H9 (cell line): ENCODE measurements at regions not wholly inside any gene's neighbourhood (a gene's known extent, or its start where the extent isn't known, plus 50 kb on each side); places are given as distances from the start of the nearest gene placed in this dataset.

Source experiments
- DNase-seq: peaks from one replicate; pipeline ENCODE4 v3.0.0-alpha.2; 2017
- H2AFZ ChIP-seq: one replicate; pipeline ENCODE4 v1.6.1; 2013; ENCODE audit warnings: mild to moderate bottlenecking, low read length, control low read depth, moderate library complexity
- H2AK5ac ChIP-seq: 2 replicates; pipeline ENCODE4 v1.6.1; 2013; ENCODE audit warnings: low read length, control low read depth, mixed read lengths; ENCODE audit not compliant: insufficient read length
- H2BK120ac ChIP-seq: one replicate; pipeline ENCODE4 v1.6.1; 2013; ENCODE audit warnings: low read depth, mild to moderate bottlenecking, low read length, control low read depth, inconsistent platforms; ENCODE audit not compliant: poor library complexity, severe bottlenecking
- H2BK12ac ChIP-seq: 2 replicates; pipeline ENCODE4 v1.6.1; 2013; ENCODE audit warnings: low read length, control low read depth, mixed read lengths, low read depth; ENCODE audit not compliant: insufficient read length
- H2BK15ac ChIP-seq: 2 replicates; pipeline ENCODE4 v1.6.1; 2013; ENCODE audit warnings: low read depth, low read length, control low read depth
- H2BK20ac ChIP-seq: one replicate; pipeline ENCODE4 v1.6.1; 2013; ENCODE audit warnings: low read depth, mild to moderate bottlenecking, low read length, control low read depth, inconsistent platforms; ENCODE audit not compliant: poor library complexity, severe bottlenecking
- H2BK5ac ChIP-seq: 2 replicates; pipeline ENCODE4 v1.6.1; 2013; ENCODE audit warnings: low read length, control low read depth, mixed read lengths; ENCODE audit not compliant: insufficient read length
- H3K14ac ChIP-seq: 2 replicates; pipeline ENCODE4 v1.6.1; 2013; ENCODE audit warnings: low read length, control low read depth; ENCODE audit not compliant: insufficient read depth
- H3K18ac ChIP-seq: 2 replicates; pipeline ENCODE4 v1.6.1; 2013; ENCODE audit warnings: low read depth, mild to moderate bottlenecking, mixed read lengths, low read length, control low read depth; ENCODE audit not compliant: insufficient read length
- H3K23ac ChIP-seq: 2 replicates; pipeline ENCODE4 v1.6.1; 2013; ENCODE audit warnings: low read length, control low read depth, mixed read lengths, low read depth; ENCODE audit not compliant: insufficient read length
- H3K23me2 ChIP-seq: 2 replicates; pipeline ENCODE4 v1.6.1; 2013; ENCODE audit warnings: low read depth, mild to moderate bottlenecking, mixed read lengths, low read length, control low read depth; ENCODE audit not compliant: insufficient read length, poor library complexity, severe bottlenecking
- H3K27ac ChIP-seq: 2 replicates; pipeline ENCODE4 v1.5.1; 2013; ENCODE audit warnings: low read length, control low read depth, mixed read lengths, low read depth; ENCODE audit not compliant: insufficient read length
- H3K27me3 ChIP-seq: 2 replicates; pipeline ENCODE4 v1.6.1; 2013; ENCODE audit warnings: low read length, control low read depth, inconsistent platforms; ENCODE audit not compliant: insufficient read depth
- H3K4ac ChIP-seq: 2 replicates; pipeline ENCODE4 v1.6.1; 2013; ENCODE audit warnings: low read depth, mild to moderate bottlenecking, control low read depth, inconsistent platforms, low read length, moderate library complexity
- H3K4me1 ChIP-seq: 2 replicates; pipeline ENCODE4 v1.6.1; 2013; ENCODE audit warnings: low read length, control low read depth, inconsistent platforms; ENCODE audit not compliant: insufficient read depth
- H3K4me2 ChIP-seq: 2 replicates; pipeline ENCODE4 v1.6.1; 2013; ENCODE audit warnings: low read length, control low read depth, mixed read lengths; ENCODE audit not compliant: insufficient read length, insufficient read depth
- H3K56ac ChIP-seq: 2 replicates; pipeline ENCODE4 v1.6.1; 2013; ENCODE audit warnings: low read depth, mild to moderate bottlenecking, mixed read lengths, low read length, control low read depth; ENCODE audit not compliant: insufficient read length
- H3K79me1 ChIP-seq: 2 replicates; pipeline ENCODE4 v1.6.1; 2013; ENCODE audit warnings: low read depth, mild to moderate bottlenecking, moderate library complexity, low read length, control low read depth, inconsistent platforms; ENCODE audit not compliant: insufficient read depth, poor library complexity, severe bottlenecking
- H3K79me2 ChIP-seq: 2 replicates; pipeline ENCODE4 v1.6.1; 2013; ENCODE audit warnings: low read length, control low read depth, inconsistent platforms; ENCODE audit not compliant: insufficient read depth
- H3K9ac ChIP-seq: 2 replicates; pipeline ENCODE4 v1.6.1; 2013; ENCODE audit warnings: low read length, control low read depth, mixed read lengths; ENCODE audit not compliant: insufficient read length; ENCODE audit errors: extremely low read depth
- H3K9me3 ChIP-seq: one replicate; pipeline ENCODE4 v1.6.1; 2013; ENCODE audit warnings: low read depth, low read length, inconsistent platforms; ENCODE audit not compliant: control insufficient read depth
- H3T11ph ChIP-seq: one replicate; pipeline ENCODE4 v1.6.1; 2013; ENCODE audit warnings: mild to moderate bottlenecking, low read length, control low read depth, inconsistent platforms
- H4K20me1 ChIP-seq: one replicate; pipeline ENCODE4 v1.6.1; 2013; ENCODE audit not compliant: control insufficient read depth, insufficient read length, insufficient read depth
- H4K5ac ChIP-seq: 2 replicates; pipeline ENCODE4 v1.6.1; 2013; ENCODE audit warnings: low read depth, mild to moderate bottlenecking, mixed read lengths, low read length, control low read depth; ENCODE audit not compliant: insufficient read length
- H4K8ac ChIP-seq: replicated peaks from 2 replicates; pipeline ENCODE4 v1.6.1; 2013; ENCODE audit warnings: low read length, control low read depth, mixed read lengths, low read depth; ENCODE audit not compliant: insufficient read length
- H4K91ac ChIP-seq: 2 replicates; pipeline ENCODE4 v1.6.1; 2013; ENCODE audit warnings: low read depth, mild to moderate bottlenecking, moderate library complexity, mixed read lengths, low read length, control low read depth; ENCODE audit not compliant: insufficient read length
- H3K27ac Mint-ChIP-seq, 3 experiments: 2 replicates in 2 of 3; 3 replicates in 1 of 3; pipeline ENCODE4 v1.8.0; 2020 to 2021; ENCODE audit warnings: mixed read lengths in 3 of 3, mild to moderate bottlenecking in 1 of 3, moderate library complexity in 1 of 3
- H3K27me3 Mint-ChIP-seq: 2 replicates; pipeline ENCODE4 v1.8.0; 2021; ENCODE audit warnings: low read depth, mild to moderate bottlenecking, moderate library complexity, mixed read lengths
- H3K36me3 Mint-ChIP-seq, 3 experiments: 2 replicates in 2 of 3; 3 replicates in 1 of 3; pipeline ENCODE4 v1.8.0; 2020 to 2021; ENCODE audit warnings: low read depth in 3 of 3, mixed read lengths in 3 of 3; ENCODE audit not compliant: insufficient read depth in 1 of 3
- H3K4me1 Mint-ChIP-seq, 2 experiments: 2 replicates each; pipeline ENCODE4 v1.8.0; 2020; ENCODE audit warnings: mixed read lengths in 2 of 2
- H3K4me3 Mint-ChIP-seq, 2 experiments: 2 replicates in 1 of 2; 3 replicates in 1 of 2; pipeline ENCODE4 v1.8.0; 2020 to 2021; ENCODE audit warnings: mild to moderate bottlenecking in 2 of 2, mixed read lengths in 2 of 2, moderate library complexity in 1 of 2
- H3K9me3 Mint-ChIP-seq, 2 experiments: 2 replicates in 1 of 2; 3 replicates in 1 of 2; pipeline ENCODE4 v1.8.0; 2020; ENCODE audit warnings: mild to moderate bottlenecking in 2 of 2, mixed read lengths in 2 of 2, moderate library complexity in 1 of 2
- WGBS: extraction: QIAGEN DNeasy Blood & Tissue Kit; methylation state at CpG from one replicate; pipeline ENCODE4 v1.1.7; 2013; ENCODE audit warnings: missing lambda C conversion rate, low lambda C conversion rate, mixed read lengths; ENCODE audit not compliant: insufficient read length; ENCODE audit errors: extremely low coverage; 5-methylcytosine and 5-hydroxymethylcytosine counted together
- TF ChIP-seq, protein P1 (sequence below): fragments of 200-600 bp; sonication (generic); conservative IDR thresholded peaks from 3 replicates; pipeline ENCODE4 v1.8.0; 2021; ENCODE audit warnings: antibody characterized with exemption, mild to moderate bottlenecking

DNA sequence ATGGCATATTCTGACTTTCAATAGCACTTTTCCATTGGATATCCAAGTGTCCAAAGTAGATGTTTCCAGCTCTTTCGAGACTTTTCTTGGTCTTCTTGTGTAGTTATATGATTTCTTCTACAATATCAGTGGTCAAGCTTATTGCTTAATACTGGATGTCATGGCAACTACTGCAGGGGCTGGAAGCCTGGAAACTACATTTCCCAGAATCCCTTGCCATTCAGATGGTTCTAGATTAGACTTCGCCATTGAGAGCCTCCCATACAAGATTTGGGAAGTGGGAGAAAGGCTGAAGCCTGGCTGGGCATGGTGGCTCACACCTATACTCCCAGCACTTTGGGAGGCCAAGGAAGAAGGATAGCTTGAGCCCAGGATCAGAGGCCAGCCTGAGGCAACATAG is 153.6 kb downstream of the C16orf95 start:
- H3K4me2 ChIP-seq, result no peak overlapping the region
- no peak overlapping the region for H2BK5ac ChIP-seq
- H3K23ac ChIP-seq, result no peak overlapping the region
- H3K27ac Mint-ChIP-seq, result no peak overlapping the region
- no CpG with 5 or more reads among the region's 2 CpGs for WGBS
- peaks cover 6% of the 10 kb centered on the region for H3K27me3 Mint-ChIP-seq
- H3T11ph ChIP-seq, result no peak overlapping the region
- H3K56ac ChIP-seq, result no peak overlapping the region
- H3K4me3 Mint-ChIP-seq, result no peak overlapping the region
- no peaks in the 10 kb centered on the region for H3K79me2 ChIP-seq
- no peak overlapping the region for H4K5ac ChIP-seq
- H3K79me1 ChIP-seq, result no peaks in the 10 kb centered on the region
- H3K23me2 ChIP-seq, result no peaks in the 10 kb centered on the region
- no peak for DNase-seq
- no peak overlapping the region for H3K14ac ChIP-seq
- H3K27ac ChIP-seq, result no peak overlapping the region
- peaks cover 2 to 3% of the 10 kb centered on the region in 2 experiments; a peak in 2 of 4 replicates for H3K4me1 Mint-ChIP-seq
- no peak overlapping the region for H2BK120ac ChIP-seq
- H3K9me3 ChIP-seq, result no peaks in the 10 kb centered on the region
- no peak overlapping the region for H2AFZ ChIP-seq
- no peak overlapping the region for H2BK20ac ChIP-seq
- TF ChIP-seq, protein P1, sequence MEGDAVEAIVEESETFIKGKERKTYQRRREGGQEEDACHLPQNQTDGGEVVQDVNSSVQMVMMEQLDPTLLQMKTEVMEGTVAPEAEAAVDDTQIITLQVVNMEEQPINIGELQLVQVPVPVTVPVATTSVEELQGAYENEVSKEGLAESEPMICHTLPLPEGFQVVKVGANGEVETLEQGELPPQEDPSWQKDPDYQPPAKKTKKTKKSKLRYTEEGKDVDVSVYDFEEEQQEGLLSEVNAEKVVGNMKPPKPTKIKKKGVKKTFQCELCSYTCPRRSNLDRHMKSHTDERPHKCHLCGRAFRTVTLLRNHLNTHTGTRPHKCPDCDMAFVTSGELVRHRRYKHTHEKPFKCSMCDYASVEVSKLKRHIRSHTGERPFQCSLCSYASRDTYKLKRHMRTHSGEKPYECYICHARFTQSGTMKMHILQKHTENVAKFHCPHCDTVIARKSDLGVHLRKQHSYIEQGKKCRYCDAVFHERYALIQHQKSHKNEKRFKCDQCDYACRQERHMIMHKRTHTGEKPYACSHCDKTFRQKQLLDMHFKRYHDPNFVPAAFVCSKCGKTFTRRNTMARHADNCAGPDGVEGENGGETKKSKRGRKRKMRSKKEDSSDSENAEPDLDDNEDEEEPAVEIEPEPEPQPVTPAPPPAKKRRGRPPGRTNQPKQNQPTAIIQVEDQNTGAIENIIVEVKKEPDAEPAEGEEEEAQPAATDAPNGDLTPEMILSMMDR, result no peak
- H3K27me3 ChIP-seq, result no peaks in the 10 kb centered on the region
- H2AK5ac ChIP-seq, result no peak overlapping the region
- H3K18ac ChIP-seq, result no peak overlapping the region
- no peak overlapping the region for H3K9ac ChIP-seq
- no peaks in the 10 kb centered on the region for H4K20me1 ChIP-seq
- no peaks in the 10 kb centered on the region for H3K4me1 ChIP-seq
- peaks cover 2 to 3% of the 10 kb centered on the region in 2 experiments; a peak in 2 of 5 replicates for H3K9me3 Mint-ChIP-seq
- H4K8ac ChIP-seq, result no peak overlapping the region
- no peak overlapping the region for H2BK12ac ChIP-seq
- H3K4ac ChIP-seq, result no peak overlapping the region
- H2BK15ac ChIP-seq, result no peak overlapping the region
- no peak overlapping the region for H4K91ac ChIP-seq
- H3K36me3 Mint-ChIP-seq, result no peaks in the 10 kb centered on the region; a peak in 1 of 7 replicates
